ENCODE measurements at regions not wholly inside any gene's neighbourhood (a gene's known extent, or its start where the extent isn't known, plus 50 kb on each side); places are given as distances from the start of the nearest gene placed in this dataset.

DNA sequence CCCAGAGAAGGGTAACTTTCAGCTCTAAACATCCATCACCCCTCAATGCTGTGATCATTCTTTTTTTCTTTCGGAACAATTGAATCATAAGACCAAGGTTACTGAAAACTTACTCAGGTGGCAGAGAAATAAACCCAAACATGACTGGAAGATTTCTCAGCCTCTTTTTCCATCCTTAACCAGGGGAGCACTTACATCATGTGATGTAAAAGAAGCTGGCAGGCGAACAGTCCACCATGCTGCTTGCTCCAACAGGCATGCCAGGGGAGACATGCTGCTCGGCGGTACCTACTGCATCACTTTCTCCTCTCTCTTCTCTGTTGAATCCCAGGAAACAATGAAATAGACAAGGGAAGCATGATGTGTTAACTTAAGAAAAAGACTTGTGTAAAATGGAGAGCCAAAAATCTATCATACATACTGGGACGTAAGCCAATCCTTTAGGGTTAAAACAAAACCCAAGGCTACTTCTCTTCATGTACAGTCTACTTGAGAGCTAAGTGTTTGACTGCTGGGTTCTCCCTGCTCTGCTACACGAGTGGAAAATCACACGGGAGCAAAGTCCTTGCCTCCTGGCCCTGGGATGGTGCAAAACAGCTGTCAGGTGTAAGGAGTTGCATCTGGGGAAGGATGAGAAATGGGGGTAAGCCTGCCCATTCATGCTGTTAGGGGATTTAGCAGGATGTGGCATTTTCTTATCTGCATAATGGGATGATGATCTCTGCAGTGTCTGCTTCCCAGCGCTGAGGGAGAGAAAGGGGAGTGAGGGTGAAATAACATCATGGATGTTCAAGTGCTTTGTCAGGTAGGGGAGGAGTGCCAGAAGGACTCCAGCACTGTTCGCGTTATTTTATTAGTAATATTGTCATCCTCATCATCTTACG is 64.3 kb upstream of the ZNF438 start:
- DNase-seq, result no peak
- TF ChIP-seq, protein P1, sequence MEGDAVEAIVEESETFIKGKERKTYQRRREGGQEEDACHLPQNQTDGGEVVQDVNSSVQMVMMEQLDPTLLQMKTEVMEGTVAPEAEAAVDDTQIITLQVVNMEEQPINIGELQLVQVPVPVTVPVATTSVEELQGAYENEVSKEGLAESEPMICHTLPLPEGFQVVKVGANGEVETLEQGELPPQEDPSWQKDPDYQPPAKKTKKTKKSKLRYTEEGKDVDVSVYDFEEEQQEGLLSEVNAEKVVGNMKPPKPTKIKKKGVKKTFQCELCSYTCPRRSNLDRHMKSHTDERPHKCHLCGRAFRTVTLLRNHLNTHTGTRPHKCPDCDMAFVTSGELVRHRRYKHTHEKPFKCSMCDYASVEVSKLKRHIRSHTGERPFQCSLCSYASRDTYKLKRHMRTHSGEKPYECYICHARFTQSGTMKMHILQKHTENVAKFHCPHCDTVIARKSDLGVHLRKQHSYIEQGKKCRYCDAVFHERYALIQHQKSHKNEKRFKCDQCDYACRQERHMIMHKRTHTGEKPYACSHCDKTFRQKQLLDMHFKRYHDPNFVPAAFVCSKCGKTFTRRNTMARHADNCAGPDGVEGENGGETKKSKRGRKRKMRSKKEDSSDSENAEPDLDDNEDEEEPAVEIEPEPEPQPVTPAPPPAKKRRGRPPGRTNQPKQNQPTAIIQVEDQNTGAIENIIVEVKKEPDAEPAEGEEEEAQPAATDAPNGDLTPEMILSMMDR (IDR thresholded peaks at IDR 0.05), result no peak
- Mint-ChIP-seq H3K4me3 (no peak overlapping the region), H3K27me3 (ENCODE audit: insufficient read depth) (no peaks in the 10 kb centered on the region), H3K36me3 (ENCODE audit: low read depth) (no peaks in the 10 kb centered on the region), H3K27ac (no peak overlapping the region), H3K4me1 (ENCODE audit: low read depth) (peaks cover 19% of the 10 kb centered on the region), H3K9me3 (no peaks in the 10 kb centered on the region)

DNA sequence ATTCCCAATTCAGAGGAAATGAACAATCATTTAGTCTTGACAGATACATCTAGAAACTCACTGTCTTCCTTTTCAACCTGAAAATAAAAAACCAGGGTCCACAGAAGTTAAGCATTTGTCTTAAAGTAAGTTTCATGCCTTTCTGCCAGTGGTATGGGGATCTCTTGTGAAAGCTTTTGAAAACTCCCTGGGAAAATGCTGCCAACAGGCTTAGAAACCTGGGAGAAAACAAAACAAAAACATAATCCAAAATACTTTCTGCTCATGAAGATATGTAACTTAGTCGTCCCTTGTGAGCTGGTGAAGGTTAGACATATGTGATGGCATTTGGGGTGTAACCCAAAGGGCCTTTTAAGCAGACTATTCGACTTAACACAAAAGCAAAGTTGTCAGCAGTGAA is 66.4 kb upstream of the ZNF438 start:
- Mint-ChIP-seq H3K27me3 (ENCODE audit: insufficient read depth) (no peaks in the 10 kb centered on the region; the same call in 1 of the 2 replicates), H3K4me3 (no peak overlapping the region), H3K4me1 (ENCODE audit: low read depth) (peaks cover 33% of the 10 kb centered on the region), H3K9me3 (no peaks in the 10 kb centered on the region), H3K27ac (no peak overlapping the region), H3K36me3 (ENCODE audit: low read depth) (no peaks in the 10 kb centered on the region)
- TF ChIP-seq, protein P1 (IDR thresholded peaks at IDR 0.05), result no peak
- DNase-seq, result no peak

DNA sequence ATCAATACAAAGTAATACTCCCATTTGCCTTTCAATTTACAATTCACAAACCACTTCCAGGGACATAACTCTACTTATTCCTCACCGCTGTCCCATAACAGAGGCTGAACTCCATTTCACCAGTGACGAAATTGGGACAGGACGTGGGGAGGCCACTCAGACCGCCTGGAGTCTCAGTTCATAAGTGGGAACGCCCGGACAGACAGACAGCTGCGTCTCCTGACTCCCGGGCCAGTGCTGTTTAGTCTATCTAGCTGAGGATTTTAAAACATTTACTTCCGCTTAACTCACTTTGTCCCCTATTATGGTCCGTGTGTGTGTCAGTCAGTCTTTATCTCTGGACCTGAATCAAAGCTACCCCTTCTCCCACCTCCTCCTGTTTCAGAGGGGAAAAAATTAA is 67.4 kb upstream of the ZNF438 start:
- H3K36me3 Mint-ChIP-seq (ENCODE audit: low read depth), result no peaks in the 10 kb centered on the region
- H3K4me1 Mint-ChIP-seq (ENCODE audit: low read depth), result peaks cover 36% of the 10 kb centered on the region
- DNase-seq, result no peak
- H3K27ac Mint-ChIP-seq, result no peak overlapping the region
- H3K27me3 Mint-ChIP-seq (ENCODE audit: insufficient read depth), result no peaks in the 10 kb centered on the region; the same call in 1 of the 2 replicates
- TF ChIP-seq, protein P1 (IDR thresholded peaks at IDR 0.05), result no peak
- no peak overlapping the region for H3K4me3 Mint-ChIP-seq
- no peaks in the 10 kb centered on the region for H3K9me3 Mint-ChIP-seq

DNA sequence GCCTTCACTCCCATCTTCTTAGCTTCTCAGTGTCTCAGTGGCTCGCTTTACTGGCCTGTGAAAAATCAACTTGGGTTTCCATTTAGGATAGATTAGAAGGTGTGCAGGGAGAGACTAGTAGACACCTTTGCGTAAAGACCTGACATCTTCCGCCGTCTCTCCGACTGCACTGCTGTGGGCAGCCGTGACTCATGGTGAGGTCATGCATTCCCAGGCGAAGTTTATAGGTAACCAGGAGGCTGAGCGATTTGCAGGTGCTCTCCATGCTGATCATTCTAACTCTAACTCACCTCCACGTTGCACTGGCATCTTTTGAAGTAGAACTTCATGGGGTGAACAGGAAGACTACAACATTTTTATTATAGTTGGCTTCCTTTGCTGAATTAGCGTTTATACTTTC is 68.0 kb upstream of the ZNF438 start:
- H3K9me3 Mint-ChIP-seq, result no peaks in the 10 kb centered on the region
- H3K36me3 Mint-ChIP-seq (ENCODE audit: low read depth), result no peaks in the 10 kb centered on the region
- TF ChIP-seq, protein P1 (IDR thresholded peaks at IDR 0.05), result no peak
- H3K4me3 Mint-ChIP-seq, result no peak overlapping the region
- DNase-seq, result no peak
- no peaks in the 10 kb centered on the region; the same call in 1 of the 2 replicates for H3K27me3 Mint-ChIP-seq (ENCODE audit: insufficient read depth)
- H3K27ac Mint-ChIP-seq, result no peak overlapping the region
- H3K4me1 Mint-ChIP-seq (ENCODE audit: low read depth), result peaks cover 36% of the 10 kb centered on the region

DNA sequence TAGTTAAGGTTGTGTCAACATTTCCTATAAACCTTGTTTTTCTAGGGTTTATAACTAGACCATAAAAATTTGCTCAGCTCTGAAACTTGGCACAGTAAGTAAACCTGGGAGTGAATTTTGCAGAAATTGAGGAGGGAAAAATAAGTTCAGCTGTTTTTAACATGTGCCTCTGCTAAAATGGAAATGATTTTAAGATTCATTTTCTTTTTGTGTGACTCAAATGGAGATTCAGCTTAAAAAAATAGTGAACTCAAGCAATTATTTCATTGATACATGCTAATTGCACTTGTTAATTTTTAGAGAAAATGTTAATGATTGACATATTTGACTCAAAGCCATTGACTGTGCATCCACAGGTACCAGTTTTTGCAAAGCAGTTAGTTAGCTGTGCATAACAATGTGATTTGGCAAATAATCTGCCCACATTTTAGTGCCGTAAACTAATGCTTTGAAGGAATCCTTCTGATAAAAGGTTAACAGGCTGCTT is 68.5 kb upstream of the ZNF438 start:
- Mint-ChIP-seq H3K27ac (no peak overlapping the region), H3K27me3 (ENCODE audit: insufficient read depth) (no peaks in the 10 kb centered on the region; the same call in 1 of the 2 replicates), H3K36me3 (ENCODE audit: low read depth) (no peaks in the 10 kb centered on the region), H3K4me1 (ENCODE audit: low read depth) (peaks cover 36% of the 10 kb centered on the region), H3K9me3 (no peaks in the 10 kb centered on the region), H3K4me3 (no peak overlapping the region)
- TF ChIP-seq, protein P1 (IDR thresholded peaks at IDR 0.05), result no peak
- no peak for DNase-seq
